NB4 (cell line): ENCODE measurements at regions not wholly inside any gene's neighbourhood (a gene's known extent, or its start where the extent isn't known, plus 50 kb on each side); places are given as distances from the start of the nearest gene placed in this dataset.

ENCODE experiments used
- DNase-seq: peaks from one replicate; pipeline ENCODE4 v3.0.0; 2010; ENCODE audit warnings: low read depth
- H3K4me3 ChIP-seq: one replicate; pipeline ENCODE4 v1.5.1; 2011; ENCODE audit warnings: mild to moderate bottlenecking, low read depth, low read length, moderate library complexity
- MAX ChIP-seq: IDR thresholded peaks from 2 replicates; pipeline ENCODE4 v1.6.1; 2011; ENCODE audit warnings: low read depth, low read length
- MYC ChIP-seq: IDR thresholded peaks from 2 replicates; pipeline ENCODE4 v1.6.1; 2011; ENCODE audit warnings: low read depth, low read length
- POLR2A ChIP-seq: IDR thresholded peaks from 2 replicates; pipeline ENCODE4 v1.6.1; 2011; ENCODE audit warnings: mild to moderate bottlenecking; ENCODE audit not compliant: insufficient read length; ENCODE audit errors: extremely low read depth
- TF ChIP-seq, protein P1 (sequence below): IDR thresholded peaks from one replicate; pipeline ENCODE4 v1.5.1; 2012; ENCODE audit warnings: low read depth, low read length

- H3K4me3 ChIP-seq, result no peak overlapping the region
- DNase-seq, result no peak
- TF ChIP-seq, protein P1, sequence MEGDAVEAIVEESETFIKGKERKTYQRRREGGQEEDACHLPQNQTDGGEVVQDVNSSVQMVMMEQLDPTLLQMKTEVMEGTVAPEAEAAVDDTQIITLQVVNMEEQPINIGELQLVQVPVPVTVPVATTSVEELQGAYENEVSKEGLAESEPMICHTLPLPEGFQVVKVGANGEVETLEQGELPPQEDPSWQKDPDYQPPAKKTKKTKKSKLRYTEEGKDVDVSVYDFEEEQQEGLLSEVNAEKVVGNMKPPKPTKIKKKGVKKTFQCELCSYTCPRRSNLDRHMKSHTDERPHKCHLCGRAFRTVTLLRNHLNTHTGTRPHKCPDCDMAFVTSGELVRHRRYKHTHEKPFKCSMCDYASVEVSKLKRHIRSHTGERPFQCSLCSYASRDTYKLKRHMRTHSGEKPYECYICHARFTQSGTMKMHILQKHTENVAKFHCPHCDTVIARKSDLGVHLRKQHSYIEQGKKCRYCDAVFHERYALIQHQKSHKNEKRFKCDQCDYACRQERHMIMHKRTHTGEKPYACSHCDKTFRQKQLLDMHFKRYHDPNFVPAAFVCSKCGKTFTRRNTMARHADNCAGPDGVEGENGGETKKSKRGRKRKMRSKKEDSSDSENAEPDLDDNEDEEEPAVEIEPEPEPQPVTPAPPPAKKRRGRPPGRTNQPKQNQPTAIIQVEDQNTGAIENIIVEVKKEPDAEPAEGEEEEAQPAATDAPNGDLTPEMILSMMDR, result no peak
These were observed 592.6 kb upstream of the ADGRB3 start for GRCh38 chr6:68042339-68043121.

DNA sequence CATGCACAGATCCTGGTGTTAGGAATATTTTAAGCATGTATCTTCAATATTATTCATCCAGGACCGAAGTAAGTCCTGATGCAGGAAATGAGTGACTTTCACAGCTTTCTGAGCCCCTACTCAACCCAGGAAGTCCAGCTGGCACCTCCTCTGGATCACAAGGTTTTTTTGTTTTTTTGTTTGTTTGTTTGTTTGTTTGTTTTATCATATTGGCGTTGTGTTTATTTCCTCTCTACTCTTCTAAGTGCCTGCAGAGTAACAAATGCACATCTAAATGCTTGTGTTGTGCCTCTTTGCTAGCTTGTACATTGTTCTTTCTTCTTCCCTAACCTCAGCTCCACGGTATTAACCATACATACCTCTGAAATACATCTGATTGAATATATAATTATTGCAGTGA is 594.3 kb upstream of the ADGRB3 start:
- no peak overlapping the region for H3K4me3 ChIP-seq
- no peak for DNase-seq
- TF ChIP-seq POLR2A (no peak), MAX (no peak), MYC (no peak)
- TF ChIP-seq, protein P1, result no peak

DNA sequence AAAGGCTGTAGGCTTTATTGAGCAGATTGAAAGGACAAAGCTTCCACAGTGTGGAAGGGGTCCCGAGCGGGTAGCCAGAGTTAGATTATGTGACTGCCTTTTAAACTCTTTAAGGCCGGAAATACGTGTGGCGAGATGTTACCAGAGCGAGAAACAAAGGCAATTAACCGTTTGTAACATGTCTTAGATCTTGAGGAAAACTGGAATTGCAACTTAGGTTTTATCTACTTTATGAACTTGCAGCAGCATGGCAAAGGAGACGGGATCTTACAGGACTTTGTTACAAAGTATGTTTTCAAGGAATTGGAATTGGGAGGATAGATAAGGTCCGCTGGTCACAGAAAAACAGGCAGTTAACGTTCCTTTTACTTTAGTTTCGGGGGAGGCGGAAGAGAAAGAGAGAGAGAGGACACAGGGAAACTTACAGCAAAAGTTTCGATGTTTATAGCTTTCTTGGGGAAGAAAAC is 594.7 kb upstream of the ADGRB3 start:
- TF ChIP-seq POLR2A (no peak), MAX (no peak), MYC (no peak)
- TF ChIP-seq, protein P1, result no peak
- no peak overlapping the region for H3K4me3 ChIP-seq
- no peak for DNase-seq

- no peak overlapping the region for H3K4me3 ChIP-seq
These were observed 595.3 kb upstream of the ADGRB3 start for GRCh38 chr6:68039641-68040311.

GRCh38 chr6:68038815-68039408 is 596.2 kb upstream of the ADGRB3 start:
- no peak for TF ChIP-seq POLR2A
- no peak overlapping the region for H3K4me3 ChIP-seq
- no peak for DNase-seq

More at GRCh38 chr6:68039641-68040311, 595.3 kb upstream of the ADGRB3 start:
- TF ChIP-seq, protein P1, result no peak
- TF ChIP-seq MAX (no peak), MYC (no peak), POLR2A (no peak)
- DNase-seq, result no peak

DNA sequence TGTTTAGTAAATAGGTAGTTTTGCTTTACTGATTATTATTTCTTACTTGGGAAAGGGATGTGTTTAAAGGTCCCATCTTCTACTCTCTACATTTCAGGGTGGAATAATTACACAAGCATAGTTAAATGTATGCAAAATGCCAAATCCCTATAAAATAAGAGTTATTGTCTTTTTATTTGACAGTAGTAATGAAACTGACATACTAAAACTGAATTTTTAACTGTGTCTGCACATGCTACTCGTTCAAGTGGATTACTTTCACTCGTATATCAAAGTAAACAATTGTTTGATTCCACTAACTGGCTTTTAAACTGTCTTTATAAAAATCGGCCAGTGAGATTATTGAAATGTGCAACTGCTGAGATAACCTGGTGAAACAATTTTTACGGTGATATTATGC is 602.9 kb upstream of the ADGRB3 start:
- DNase-seq, result no peak
- no peak for TF ChIP-seq MYC
- no peak for TF ChIP-seq MAX
- TF ChIP-seq POLR2A, result no peak
- no peak overlapping the region for H3K4me3 ChIP-seq
